Endothelial cell of umbilical vein (primary cell): ENCODE measurements at regions not wholly inside any gene's neighbourhood (a gene's known extent, or its start where the extent isn't known, plus 50 kb on each side); places are given as distances from the start of the nearest gene placed in this dataset.

Source experiments
- BruUV-seq: library from RNA; stranded (reverse); fragments of 400-500 nt; replicated peaks from 2 replicates; lab custom pipeline; 2021; lab: Mats Ljungman, UMichigan
- CTCF ChIA-PET: fragments of 300-600, 350-600 bp; sonication (Branson Sonifier 250); formaldehyde crosslinking; loops from one replicate; lab custom pipeline; 2021; ENCODE audit warnings: antibody characterized with exemption, inconsistent platforms; lab: Charles Lee
- POLR2A ChIA-PET: fragments of 300-600, 350-600 bp; sonication (Branson Sonifier 250); formaldehyde crosslinking; loops from one replicate; lab custom pipeline; 2021; ENCODE audit warnings: antibody characterized with exemption, inconsistent platforms; lab: Charles Lee
- DNase-seq: peaks from one replicate; pipeline ENCODE4 v3.0.0-alpha.2; 2011; ENCODE audit warnings: low read depth, low spot score
- FAIRE-seq: peaks from 2 replicates; lab custom pipeline; 2011; peaks lifted over from hg19 to GRCh38; lab: Jason Lieb, UNC
- H2AFZ ChIP-seq: 2 replicates; pipeline ENCODE4 v1.6.0; 2012; ENCODE audit warnings: low read depth, low read length, control low read depth, inconsistent platforms
- H3K27ac ChIP-seq: 2 replicates; pipeline ENCODE4 v1.5.1; 2011; ENCODE audit warnings: low read depth, mild to moderate bottlenecking, control low read depth, low read length, moderate library complexity; ENCODE audit not compliant: insufficient read depth
- H3K27me3 ChIP-seq, 2 experiments: 2 replicates each; pipeline versions ENCODE4 v1.6.0 to v1.6.1; 2011; ENCODE audit warnings: low read length in 2 of 2, mixed read lengths in 1 of 2; ENCODE audit not compliant: control insufficient read depth in 2 of 2, insufficient read depth in 2 of 2
- H3K36me3 ChIP-seq, 2 experiments: 2 replicates in 1 of 2; 3 replicates in 1 of 2; pipeline ENCODE4 v1.5.1; 2011; ENCODE audit warnings: low read length in 2 of 2, mild to moderate bottlenecking in 1 of 2, moderate library complexity in 1 of 2; ENCODE audit not compliant: control insufficient read depth in 2 of 2, insufficient read depth in 2 of 2; ENCODE audit errors: extremely low read depth in 1 of 2
- H3K4me1 ChIP-seq: 3 replicates; pipeline ENCODE4 v1.5.1; 2011; ENCODE audit warnings: mild to moderate bottlenecking, low read length; ENCODE audit not compliant: control insufficient read depth, insufficient read depth; ENCODE audit errors: extremely low read depth
- H3K4me2 ChIP-seq: 2 replicates; pipeline ENCODE4 v1.6.1; 2011; ENCODE audit warnings: low read length, control low read depth, mixed read lengths; ENCODE audit not compliant: insufficient read depth
- H3K4me3 ChIP-seq, 3 experiments: fragments of 200-600 bp in 1 of 3; sonication (generic), shearing (Covaris generic) in 1 of 3; replicated peaks in 1 of 3; 2 replicates each; pipeline ENCODE4 v1.5.1; 2011 to 2016; ENCODE audit warnings: control low read depth in 3 of 3, low read length in 3 of 3, mild to moderate bottlenecking in 2 of 3, inconsistent platforms in 1 of 3, low read depth in 1 of 3, moderate library complexity in 1 of 3; ENCODE audit not compliant: insufficient read depth in 1 of 3
- H3K79me2 ChIP-seq: 2 replicates; pipeline ENCODE4 v1.6.0; 2012; ENCODE audit warnings: low read length, inconsistent platforms; ENCODE audit not compliant: control insufficient read depth, insufficient read depth
- H3K9ac ChIP-seq: replicated peaks from 2 replicates; pipeline ENCODE3; 2011; ENCODE audit warnings: low read length, control low read depth; ENCODE audit not compliant: insufficient read depth; ENCODE audit errors: extremely low read depth
- H3K9me1 ChIP-seq: replicated peaks from 3 replicates; pipeline ENCODE4 v1.6.0; 2011; ENCODE audit warnings: mild to moderate bottlenecking, low read length; ENCODE audit not compliant: control insufficient read depth, insufficient read depth; ENCODE audit errors: extremely low read depth
- H3K9me3 ChIP-seq: replicated peaks from 2 replicates; pipeline ENCODE4 v1.5.1; 2012; ENCODE audit warnings: low read length, inconsistent platforms; ENCODE audit not compliant: control insufficient read depth, insufficient read depth
- H4K20me1 ChIP-seq: replicated peaks from 2 replicates; pipeline ENCODE3; 2011; ENCODE audit warnings: mild to moderate bottlenecking, low read length; ENCODE audit not compliant: control insufficient read depth, insufficient read depth; ENCODE audit errors: extremely low read depth
- EZH2 ChIP-seq: IDR thresholded peaks from 2 replicates; pipeline ENCODE4 v1.6.1; 2012; ENCODE audit warnings: borderline replicate concordance, low read depth, mild to moderate bottlenecking, moderate library complexity, low read length, inconsistent platforms; ENCODE audit not compliant: severe bottlenecking
- FOS ChIP-seq: IDR thresholded peaks from 2 replicates; pipeline ENCODE4 v1.6.1; 2011; ENCODE audit warnings: mild to moderate bottlenecking, low read length, moderate library complexity, borderline replicate concordance; ENCODE audit not compliant: insufficient read depth
- MYC ChIP-seq: IDR thresholded peaks from one replicate; pipeline ENCODE4 v1.6.1; 2011; ENCODE audit warnings: mild to moderate bottlenecking, low read depth, low read length
- POLR2AphosphoS5 ChIP-seq: IDR thresholded peaks from 2 replicates; pipeline ENCODE4 v1.6.1; 2012; ENCODE audit warnings: low read depth, mild to moderate bottlenecking, control low read depth, low read length, moderate library complexity; ENCODE audit not compliant: insufficient read depth
- dilution Hi-C: fragments of 300-500 bp; cut with MboI; formaldehyde crosslinking; loops from one replicate; pipeline ENCODE4 v1.15.0; 2019; ENCODE audit warnings: low sequenced_read_pairs; ENCODE audit not compliant: extremely low pct_ligation_motif_present
- intact Hi-C: fragments of 100-400 bp; cut with micrococcal nuclease; formaldehyde crosslinking; loops from one replicate; pipeline ENCODE4 v1.10.0; 2022
- TF ChIP-seq, protein P1 (sequence below), 2 donors: IDR thresholded peaks; 1 replicate in 1 of 2; 2 replicates in 1 of 2; pipeline ENCODE4 v1.5.1; 2011; ENCODE audit warnings: low read length in 2 of 2, mild to moderate bottlenecking in 2 of 2, moderate library complexity in 2 of 2, control low read depth in 1 of 2, inconsistent platforms in 1 of 2, low read depth in 1 of 2; ENCODE audit not compliant: insufficient read depth in 1 of 2; ENCODE audit errors: extremely low read depth in 1 of 2

DNA sequence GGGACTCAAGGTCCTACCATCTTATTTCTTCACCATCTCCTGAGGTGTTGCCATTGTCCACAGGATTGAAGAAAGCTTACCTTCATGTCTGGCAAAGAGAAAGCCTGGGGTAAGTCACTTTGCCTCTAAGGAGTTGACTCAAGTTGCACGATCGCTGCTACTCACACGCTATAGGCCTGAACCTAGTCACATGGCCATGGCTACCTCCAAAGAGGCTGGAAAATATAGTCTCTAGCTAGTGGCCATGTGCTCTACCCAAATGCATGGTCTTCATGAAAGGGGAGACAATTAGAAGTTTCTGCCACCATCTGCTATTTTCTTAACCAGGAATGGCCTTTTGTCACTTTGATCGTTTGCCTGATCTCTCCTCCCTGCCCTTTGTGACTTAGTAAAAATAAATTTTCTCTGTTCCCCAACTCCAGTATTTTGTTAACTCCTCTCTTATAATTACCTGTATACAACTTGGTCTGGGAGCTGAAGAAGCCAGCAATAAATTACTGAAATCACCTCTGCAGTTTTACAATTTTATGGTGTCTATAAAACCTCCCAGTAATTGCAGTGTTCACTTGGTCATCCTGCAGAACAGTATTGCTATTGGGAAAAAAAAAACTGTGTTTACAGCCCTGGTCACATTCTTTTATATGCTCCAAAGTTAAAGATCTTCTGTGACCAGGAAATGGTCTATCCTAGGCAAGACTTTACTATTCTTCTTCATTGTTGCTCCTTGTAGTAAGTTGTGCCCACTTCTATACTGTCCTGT is 126.7 kb upstream of the TSPAN5 start:
- dilution Hi-C loops (no loop called here), intact Hi-C loops (no loop called here)
- no peaks in the 10 kb centered on the region for H3K9me3 ChIP-seq
- no peaks in the 10 kb centered on the region for H3K36me3 ChIP-seq
- FAIRE-seq (no peak), DNase-seq (no peak)
- H3K27ac ChIP-seq: no peak overlapping the region
- H3K9ac ChIP-seq: no peak overlapping the region
- TF ChIP-seq EZH2 (no peak), MYC (no peak), POLR2AphosphoS5 (no peak), FOS (no peak)
- TF ChIP-seq, protein P1, sequence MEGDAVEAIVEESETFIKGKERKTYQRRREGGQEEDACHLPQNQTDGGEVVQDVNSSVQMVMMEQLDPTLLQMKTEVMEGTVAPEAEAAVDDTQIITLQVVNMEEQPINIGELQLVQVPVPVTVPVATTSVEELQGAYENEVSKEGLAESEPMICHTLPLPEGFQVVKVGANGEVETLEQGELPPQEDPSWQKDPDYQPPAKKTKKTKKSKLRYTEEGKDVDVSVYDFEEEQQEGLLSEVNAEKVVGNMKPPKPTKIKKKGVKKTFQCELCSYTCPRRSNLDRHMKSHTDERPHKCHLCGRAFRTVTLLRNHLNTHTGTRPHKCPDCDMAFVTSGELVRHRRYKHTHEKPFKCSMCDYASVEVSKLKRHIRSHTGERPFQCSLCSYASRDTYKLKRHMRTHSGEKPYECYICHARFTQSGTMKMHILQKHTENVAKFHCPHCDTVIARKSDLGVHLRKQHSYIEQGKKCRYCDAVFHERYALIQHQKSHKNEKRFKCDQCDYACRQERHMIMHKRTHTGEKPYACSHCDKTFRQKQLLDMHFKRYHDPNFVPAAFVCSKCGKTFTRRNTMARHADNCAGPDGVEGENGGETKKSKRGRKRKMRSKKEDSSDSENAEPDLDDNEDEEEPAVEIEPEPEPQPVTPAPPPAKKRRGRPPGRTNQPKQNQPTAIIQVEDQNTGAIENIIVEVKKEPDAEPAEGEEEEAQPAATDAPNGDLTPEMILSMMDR (IDR thresholded peaks at IDR 0.05; ENCODE audit: extremely low read depth in 1 of 2, insufficient read depth in 1 of 2, low read depth in 1 of 2, low read length in 2 of 2): no peak
- CTCF ChIA-PET: interaction anchor here (1.9 kb wide), 1 partner anchor 13 kb away, joined by 6 read pairs; no protein-coding TSS in a partner anchor
- H3K79me2 ChIP-seq: no peaks in the 10 kb centered on the region
- H2AFZ ChIP-seq: no peak overlapping the region
- no TSS peak for BruUV-seq
- H3K4me2 ChIP-seq: no peak overlapping the region
- H4K20me1 ChIP-seq: no peaks in the 10 kb centered on the region
- no peaks in the 10 kb centered on the region for H3K9me1 ChIP-seq
- H3K27me3 ChIP-seq: peaks cover 0 to 6% of the 10 kb centered on the region in 2 experiments
- no peaks in the 10 kb centered on the region for H3K4me1 ChIP-seq
- POLR2A ChIA-PET: no interaction called here
- no peak overlapping the region for H3K4me3 ChIP-seq
